Astrocyte of the hippocampus (primary cell): ENCODE measurements at regions not wholly inside any gene's neighbourhood (a gene's known extent, or its start where the extent isn't known, plus 50 kb on each side); places are given as distances from the start of the nearest gene placed in this dataset.
A peak's percentile ranks its signal among the peaks of the same experiment; 100 is the strongest.

Source experiments
- DNase-seq: peaks from one replicate; pipeline ENCODE4 v3.0.0; 2011; ENCODE audit warnings: low read depth, low spot score

- DNase-seq, result no peak
Measured at GRCh38 chr13:64338671-64339070, 2891.5 kb downstream of the PCDH9 start.

GRCh38 chr13:64333888-64334287, 2896.2 kb downstream of the PCDH9 start:
- DNase-seq, result no peak

- DNase-seq, result no peak
Measured at GRCh38 chr13:64332048-64332447, 2898.1 kb downstream of the PCDH9 start.

GRCh38 chr13:64327505-64328194, 2902.5 kb downstream of the PCDH9 start:
- DNase-seq, result no peak

GRCh38 chr13:64314331-64314730, 2898.7 kb upstream of the PCDH20 start:
- DNase-seq, result no peak

GRCh38 chr13:64311948-64312347, 2896.3 kb upstream of the PCDH20 start:
- DNase-seq, result no peak

GRCh38 chr13:64311112-64311511, 2895.5 kb upstream of the PCDH20 start:
- no peak for DNase-seq

- peak; percentile 1 for DNase-seq
Measured at GRCh38 chr13:64305246-64305645, 2889.6 kb upstream of the PCDH20 start.

- DNase-seq, result no peak
Measured at GRCh38 chr13:64300239-64300638, 2884.6 kb upstream of the PCDH20 start.

GRCh38 chr13:64293923-64294322, 2878.3 kb upstream of the PCDH20 start:
- no peak for DNase-seq

GRCh38 chr13:64289702-64290101, 2874.1 kb upstream of the PCDH20 start:
- DNase-seq, result no peak

- no peak for DNase-seq
Measured at GRCh38 chr13:64283926-64284325, 2868.3 kb upstream of the PCDH20 start.

- peak; percentile 54 for DNase-seq
Measured at GRCh38 chr13:64278493-64278892, 2862.8 kb upstream of the PCDH20 start.

GRCh38 chr13:64277097-64277496, 2861.4 kb upstream of the PCDH20 start:
- no peak for DNase-seq

GRCh38 chr13:64276232-64276631, 2860.6 kb upstream of the PCDH20 start:
- DNase-seq, result no peak

GRCh38 chr13:64274481-64275217, 2859.0 kb upstream of the PCDH20 start:
- no peak for DNase-seq

- DNase-seq, result no peak
Measured at GRCh38 chr13:64273780-64274179, 2858.1 kb upstream of the PCDH20 start.

GRCh38 chr13:64272681-64273080, 2857.0 kb upstream of the PCDH20 start:
- no peak for DNase-seq

- DNase-seq, result no peak
Measured at GRCh38 chr13:64266024-64266423, 2850.4 kb upstream of the PCDH20 start.

GRCh38 chr13:64263285-64263684, 2847.6 kb upstream of the PCDH20 start:
- no peak for DNase-seq

GRCh38 chr13:64256751-64257150, 2841.1 kb upstream of the PCDH20 start:
- no peak for DNase-seq

GRCh38 chr13:64255988-64256387, 2840.3 kb upstream of the PCDH20 start:
- DNase-seq, result no peak

GRCh38 chr13:64248371-64249065, 2832.9 kb upstream of the PCDH20 start:
- peak; percentile 33 for DNase-seq
